ENCODE measurements at regions not wholly inside any gene's neighbourhood (a gene's known extent, or its start where the extent isn't known, plus 50 kb on each side); places are given as distances from the start of the nearest gene placed in this dataset.

DNA sequence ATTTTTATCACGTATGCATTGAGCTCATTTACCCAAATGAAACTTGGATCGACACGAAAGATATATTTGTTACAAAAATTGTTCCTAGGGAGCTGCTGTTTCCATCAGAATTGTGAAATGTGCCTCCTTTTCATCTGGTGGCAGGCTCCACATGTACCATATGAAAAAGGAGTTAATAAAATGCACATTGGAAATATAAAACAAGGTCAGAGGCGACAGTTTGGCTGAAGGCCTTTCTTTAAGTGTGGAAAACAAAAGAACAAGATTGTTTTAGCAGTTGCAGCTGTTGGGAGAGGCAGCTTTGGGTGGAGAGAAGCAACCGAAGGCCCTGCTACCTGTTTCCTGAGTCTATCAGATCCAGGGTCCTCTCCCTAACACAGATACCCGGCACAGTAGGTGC lies 334.5 kb upstream of the NT5E start:
- TF ChIP-seq, protein P1, sequence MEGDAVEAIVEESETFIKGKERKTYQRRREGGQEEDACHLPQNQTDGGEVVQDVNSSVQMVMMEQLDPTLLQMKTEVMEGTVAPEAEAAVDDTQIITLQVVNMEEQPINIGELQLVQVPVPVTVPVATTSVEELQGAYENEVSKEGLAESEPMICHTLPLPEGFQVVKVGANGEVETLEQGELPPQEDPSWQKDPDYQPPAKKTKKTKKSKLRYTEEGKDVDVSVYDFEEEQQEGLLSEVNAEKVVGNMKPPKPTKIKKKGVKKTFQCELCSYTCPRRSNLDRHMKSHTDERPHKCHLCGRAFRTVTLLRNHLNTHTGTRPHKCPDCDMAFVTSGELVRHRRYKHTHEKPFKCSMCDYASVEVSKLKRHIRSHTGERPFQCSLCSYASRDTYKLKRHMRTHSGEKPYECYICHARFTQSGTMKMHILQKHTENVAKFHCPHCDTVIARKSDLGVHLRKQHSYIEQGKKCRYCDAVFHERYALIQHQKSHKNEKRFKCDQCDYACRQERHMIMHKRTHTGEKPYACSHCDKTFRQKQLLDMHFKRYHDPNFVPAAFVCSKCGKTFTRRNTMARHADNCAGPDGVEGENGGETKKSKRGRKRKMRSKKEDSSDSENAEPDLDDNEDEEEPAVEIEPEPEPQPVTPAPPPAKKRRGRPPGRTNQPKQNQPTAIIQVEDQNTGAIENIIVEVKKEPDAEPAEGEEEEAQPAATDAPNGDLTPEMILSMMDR (IDR thresholded peaks at IDR 0.05; ENCODE audit: low read depth, low read length, missing input control) = no peak
- TF ChIP-seq, protein P2, sequence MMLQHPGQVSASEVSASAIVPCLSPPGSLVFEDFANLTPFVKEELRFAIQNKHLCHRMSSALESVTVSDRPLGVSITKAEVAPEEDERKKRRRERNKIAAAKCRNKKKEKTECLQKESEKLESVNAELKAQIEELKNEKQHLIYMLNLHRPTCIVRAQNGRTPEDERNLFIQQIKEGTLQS (IDR thresholded peaks at IDR 0.05) = no peak
- TF ChIP-seq RAD21 (IDR thresholded peaks at IDR 0.05) (no peak), RXRA (IDR thresholded peaks at IDR 0.05) (no peak), JUND (IDR thresholded peaks at IDR 0.05) (no peak), EGR1 (IDR thresholded peaks at IDR 0.05; ENCODE audit: low read depth in 2 of 2) (no peak), TAF1 (conservative IDR thresholded peaks at IDR 0.05) (no peak), FOXA1 (IDR thresholded peaks at IDR 0.05) (no peak), YY1 (IDR thresholded peaks at IDR 0.05) (no peak)
- TF ChIP-seq, protein P3, sequence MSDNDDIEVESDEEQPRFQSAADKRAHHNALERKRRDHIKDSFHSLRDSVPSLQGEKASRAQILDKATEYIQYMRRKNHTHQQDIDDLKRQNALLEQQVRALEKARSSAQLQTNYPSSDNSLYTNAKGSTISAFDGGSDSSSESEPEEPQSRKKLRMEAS (IDR thresholded peaks at IDR 0.05) = no peak
- TF ChIP-seq, protein P4, sequence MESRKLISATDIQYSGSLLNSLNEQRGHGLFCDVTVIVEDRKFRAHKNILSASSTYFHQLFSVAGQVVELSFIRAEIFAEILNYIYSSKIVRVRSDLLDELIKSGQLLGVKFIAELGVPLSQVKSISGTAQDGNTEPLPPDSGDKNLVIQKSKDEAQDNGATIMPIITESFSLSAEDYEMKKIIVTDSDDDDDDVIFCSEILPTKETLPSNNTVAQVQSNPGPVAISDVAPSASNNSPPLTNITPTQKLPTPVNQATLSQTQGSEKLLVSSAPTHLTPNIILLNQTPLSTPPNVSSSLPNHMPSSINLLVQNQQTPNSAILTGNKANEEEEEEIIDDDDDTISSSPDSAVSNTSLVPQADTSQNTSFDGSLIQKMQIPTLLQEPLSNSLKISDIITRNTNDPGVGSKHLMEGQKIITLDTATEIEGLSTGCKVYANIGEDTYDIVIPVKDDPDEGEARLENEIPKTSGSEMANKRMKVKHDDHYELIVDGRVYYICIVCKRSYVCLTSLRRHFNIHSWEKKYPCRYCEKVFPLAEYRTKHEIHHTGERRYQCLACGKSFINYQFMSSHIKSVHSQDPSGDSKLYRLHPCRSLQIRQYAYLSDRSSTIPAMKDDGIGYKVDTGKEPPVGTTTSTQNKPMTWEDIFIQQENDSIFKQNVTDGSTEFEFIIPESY (IDR thresholded peaks at IDR 0.05) = no peak
- TF ChIP-seq, protein P5, sequence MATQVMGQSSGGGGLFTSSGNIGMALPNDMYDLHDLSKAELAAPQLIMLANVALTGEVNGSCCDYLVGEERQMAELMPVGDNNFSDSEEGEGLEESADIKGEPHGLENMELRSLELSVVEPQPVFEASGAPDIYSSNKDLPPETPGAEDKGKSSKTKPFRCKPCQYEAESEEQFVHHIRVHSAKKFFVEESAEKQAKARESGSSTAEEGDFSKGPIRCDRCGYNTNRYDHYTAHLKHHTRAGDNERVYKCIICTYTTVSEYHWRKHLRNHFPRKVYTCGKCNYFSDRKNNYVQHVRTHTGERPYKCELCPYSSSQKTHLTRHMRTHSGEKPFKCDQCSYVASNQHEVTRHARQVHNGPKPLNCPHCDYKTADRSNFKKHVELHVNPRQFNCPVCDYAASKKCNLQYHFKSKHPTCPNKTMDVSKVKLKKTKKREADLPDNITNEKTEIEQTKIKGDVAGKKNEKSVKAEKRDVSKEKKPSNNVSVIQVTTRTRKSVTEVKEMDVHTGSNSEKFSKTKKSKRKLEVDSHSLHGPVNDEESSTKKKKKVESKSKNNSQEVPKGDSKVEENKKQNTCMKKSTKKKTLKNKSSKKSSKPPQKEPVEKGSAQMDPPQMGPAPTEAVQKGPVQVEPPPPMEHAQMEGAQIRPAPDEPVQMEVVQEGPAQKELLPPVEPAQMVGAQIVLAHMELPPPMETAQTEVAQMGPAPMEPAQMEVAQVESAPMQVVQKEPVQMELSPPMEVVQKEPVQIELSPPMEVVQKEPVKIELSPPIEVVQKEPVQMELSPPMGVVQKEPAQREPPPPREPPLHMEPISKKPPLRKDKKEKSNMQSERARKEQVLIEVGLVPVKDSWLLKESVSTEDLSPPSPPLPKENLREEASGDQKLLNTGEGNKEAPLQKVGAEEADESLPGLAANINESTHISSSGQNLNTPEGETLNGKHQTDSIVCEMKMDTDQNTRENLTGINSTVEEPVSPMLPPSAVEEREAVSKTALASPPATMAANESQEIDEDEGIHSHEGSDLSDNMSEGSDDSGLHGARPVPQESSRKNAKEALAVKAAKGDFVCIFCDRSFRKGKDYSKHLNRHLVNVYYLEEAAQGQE (IDR thresholded peaks at IDR 0.05) = no peak
